CD4-positive, alpha-beta T cell treated with Interferon alpha-2 for 1 hour (primary cell): ENCODE measurements at regions not wholly inside any gene's neighbourhood (a gene's known extent, or its start where the extent isn't known, plus 50 kb on each side); places are given as distances from the start of the nearest gene placed in this dataset.
"Not testable (repeated sequence)": the region's sequence is repeated elsewhere in the genome, so short reads cannot be mapped to it uniquely, and the experiment has no call there.

Source experiments
- DNase-seq, 2 donors: peaks; one replicate each; pipeline ENCODE4 v3.0.0-alpha.2; 2020 to 2022

DNA sequence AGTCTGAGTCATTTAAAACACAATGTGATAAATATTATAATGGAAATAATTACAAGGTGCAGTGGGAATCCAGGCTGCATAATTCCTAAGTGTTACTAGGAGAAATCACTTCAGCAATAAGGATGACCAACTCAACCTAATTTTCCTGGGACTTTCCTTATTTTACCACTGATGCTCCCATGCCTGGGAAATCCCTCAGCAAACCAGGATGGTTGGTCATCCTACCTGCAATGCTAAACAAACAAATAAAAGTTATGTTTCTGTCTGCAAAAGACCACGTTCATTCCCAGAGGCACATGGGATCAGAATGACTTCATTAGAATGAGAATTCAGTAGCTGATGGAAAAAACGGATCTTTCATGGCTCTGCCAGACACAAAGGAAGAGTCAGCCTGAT lies 130.8 kb upstream of the RAP1B start:
- DNase-seq: no peak

DNA sequence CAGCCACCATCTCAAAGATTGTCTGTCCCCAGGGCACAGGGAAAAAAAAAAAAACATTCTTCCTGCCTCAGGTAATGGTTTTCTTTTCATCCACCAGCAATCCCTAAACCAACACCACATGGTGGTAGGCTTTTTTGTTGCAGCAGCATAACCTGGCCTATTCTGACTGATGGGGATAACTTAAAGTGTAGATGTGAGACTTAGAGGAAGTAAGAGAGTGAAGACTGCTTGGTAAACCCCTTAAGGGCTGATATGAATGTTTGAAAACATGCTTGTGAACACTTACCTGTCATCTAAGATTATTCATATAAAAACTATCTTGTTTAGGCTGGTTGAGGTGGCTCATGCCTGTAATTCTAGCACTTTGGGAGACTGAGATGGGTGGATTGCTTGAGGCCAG lies 130.2 kb upstream of the RAP1B start:
- no peak for DNase-seq

DNA sequence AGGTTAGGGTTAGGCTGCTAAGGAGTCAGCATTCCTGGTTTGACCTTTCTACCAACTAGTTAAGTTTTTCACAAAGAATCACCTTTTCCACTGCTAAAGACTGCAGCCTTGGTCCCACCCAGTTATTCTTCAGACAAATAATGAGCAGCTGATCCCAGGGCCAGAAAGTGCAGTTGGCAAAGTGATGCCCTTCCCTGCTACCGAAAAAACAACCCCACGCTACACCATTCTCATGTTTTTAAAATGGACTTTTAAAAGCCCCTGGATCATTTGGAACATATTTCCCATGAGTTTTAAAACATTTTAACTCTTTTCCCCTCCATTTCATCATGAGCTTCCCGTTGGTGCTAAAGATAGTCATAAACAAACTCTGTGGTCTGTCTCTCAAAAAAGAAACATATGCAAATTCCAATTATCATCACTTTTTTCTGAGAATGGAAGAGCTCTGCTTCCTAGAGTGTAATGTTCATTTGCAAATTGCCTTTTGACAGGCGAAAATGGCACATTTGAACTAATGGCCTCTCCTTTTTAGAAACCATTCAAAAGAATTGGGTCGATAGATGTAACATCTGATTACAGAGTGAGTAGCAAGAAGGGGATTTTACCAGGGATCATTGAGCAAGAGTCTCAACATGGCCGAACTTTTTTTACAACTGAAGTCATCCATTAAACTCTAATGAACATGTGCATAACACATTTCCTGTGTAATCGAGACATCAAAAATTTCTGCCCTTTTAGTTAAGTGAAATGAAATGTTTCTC lies 129.3 kb upstream of the RAP1B start:
- DNase-seq: peak in 1 of 2 donors; percentile 38

DNA sequence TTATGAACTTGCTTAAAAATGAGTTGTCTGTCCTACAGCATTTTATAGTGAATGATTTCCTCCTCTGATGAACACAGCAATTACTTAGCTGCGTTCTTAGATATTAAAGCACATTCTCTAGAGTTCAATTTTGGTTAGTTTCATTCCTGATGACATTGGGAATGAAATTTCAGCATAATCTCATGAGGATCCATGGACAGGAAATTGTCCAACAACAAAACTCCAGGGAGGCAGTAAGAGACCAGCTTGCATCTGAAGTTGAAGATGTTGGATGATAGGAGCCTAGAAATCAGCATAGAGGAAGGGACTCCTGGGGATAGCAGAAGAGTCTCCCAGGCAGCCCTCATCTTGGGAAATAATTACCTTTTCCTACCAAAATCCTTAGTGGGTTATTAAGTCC lies 128.7 kb upstream of the RAP1B start:
- DNase-seq: no peak

DNA sequence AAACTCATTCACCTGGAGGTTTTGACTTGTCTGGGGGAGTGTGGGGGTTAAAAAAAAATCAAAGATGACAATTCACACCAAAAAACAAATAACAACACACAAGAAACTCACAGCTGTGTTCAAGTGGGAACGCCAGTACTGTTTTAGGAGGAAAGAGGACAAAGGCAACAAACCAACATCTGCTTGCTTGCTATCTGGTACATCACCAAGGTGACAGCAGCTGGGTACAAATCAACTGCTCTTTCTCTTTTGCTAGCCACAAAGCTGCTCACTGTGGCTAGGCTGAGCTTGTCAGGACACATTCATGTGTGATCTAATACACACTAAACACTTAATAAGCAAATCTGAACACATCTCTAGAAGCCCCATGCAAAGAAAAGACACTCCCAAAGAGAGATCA lies 128.0 kb upstream of the RAP1B start:
- peak; percentile 30 to 63 for DNase-seq

DNA sequence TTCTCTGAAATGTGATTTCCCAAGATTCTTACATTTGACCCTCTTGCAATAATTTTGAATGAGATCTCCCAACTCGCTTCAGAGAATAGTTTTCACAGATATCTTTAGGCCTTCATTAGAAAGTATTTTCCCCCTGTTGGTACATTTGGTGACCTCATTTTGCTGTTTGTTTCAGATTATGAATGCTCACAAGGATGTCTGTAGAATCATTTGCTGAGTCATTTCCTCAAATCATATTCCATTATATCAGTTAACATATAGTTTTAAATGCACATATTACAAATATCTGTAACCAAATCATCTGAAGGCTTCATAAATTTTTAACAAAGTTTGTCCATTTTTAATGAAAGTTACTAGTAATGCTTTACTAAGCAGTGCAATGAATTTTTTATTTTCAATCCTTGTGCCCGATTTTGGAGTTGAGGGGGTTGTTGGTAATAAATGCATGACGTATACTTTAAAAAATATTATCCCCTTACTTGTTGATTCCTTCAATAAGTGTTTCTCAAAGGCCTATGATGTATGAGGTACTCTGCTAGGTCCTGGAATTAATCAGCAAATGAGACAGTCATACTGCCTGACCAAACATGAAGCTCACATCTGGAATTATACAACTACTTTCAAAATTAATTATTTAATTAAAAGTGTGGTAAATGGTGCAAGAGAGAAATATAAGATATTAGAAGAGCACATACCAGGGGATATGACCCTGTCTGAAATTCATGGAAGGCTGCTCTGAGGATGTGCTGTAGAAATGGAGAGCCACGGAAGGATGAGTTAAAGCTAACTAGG lies 126.9 kb upstream of the RAP1B start:
- DNase-seq: peak in 1 of 2 donors; percentile 16

DNA sequence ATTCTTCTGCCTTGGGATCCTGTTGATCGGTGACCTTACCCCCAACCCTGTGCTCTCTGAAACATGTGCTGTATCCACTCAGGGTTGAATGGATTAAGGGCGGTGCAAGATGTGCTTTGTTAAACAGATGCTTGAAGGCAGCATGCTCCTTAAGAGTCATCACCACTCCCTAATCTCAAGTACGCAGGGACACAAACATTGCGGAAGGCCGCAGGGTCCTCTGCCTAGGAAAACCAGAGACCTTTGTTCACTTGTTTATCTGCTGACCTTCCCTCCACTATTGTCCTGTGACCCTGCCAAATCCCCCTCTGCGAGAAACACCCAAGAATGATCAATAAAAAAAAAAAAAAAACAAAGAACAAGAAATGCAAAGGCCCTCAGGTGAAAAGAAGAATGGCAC lies 126.1 kb upstream of the RAP1B start:
- not testable (repeated sequence) for DNase-seq

DNA sequence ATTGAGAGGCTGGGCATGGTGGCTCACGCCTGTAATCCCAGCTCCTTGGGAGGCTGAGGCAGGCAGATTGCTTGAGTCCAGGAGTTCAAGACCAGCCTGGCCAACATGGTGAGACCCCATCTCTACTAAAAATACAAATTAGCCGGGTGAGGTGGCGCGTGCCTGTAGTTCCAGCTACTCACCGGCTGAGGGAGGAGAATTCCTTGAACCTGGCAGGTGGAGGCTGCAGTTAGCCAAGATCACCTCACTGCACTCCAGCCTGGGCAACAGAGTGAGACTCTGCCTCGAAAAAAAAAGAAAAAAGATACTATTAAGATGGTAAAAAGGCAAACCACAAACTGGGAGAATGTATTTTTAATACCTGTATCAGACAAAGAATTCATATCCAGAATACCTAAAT lies 124.2 kb upstream of the RAP1B start:
- DNase-seq: not testable (repeated sequence)

DNA sequence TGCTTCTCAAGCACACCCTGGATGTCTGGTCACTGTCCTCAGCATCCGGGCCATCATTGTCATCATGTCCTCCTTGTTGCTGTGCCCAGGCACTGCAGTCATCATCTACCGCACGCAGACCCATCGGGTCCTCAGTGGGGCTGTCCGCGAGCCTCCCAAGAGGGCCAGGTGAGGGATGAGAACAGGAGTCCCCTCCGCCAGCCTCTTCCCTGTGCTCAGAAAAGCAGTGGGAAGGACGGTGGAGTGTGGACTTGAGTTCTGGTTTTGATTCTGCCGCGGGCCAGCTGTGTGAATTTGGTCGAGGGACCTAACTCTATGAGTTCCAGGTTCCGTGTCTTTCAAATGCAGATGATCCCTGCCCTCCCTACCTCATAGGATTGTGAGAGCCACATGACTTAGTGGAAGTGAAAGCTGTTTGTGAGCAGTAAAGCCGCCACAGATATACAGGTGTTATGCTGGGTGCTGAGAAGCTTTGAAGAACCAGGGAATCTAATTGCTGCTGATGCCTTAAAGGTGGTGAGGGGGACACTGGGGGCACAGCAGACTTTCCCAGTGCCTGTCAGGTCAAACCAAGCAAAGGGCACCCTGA lies 122.9 kb upstream of the RAP1B start:
- DNase-seq: peak in 1 of 2 donors; percentile 7

DNA sequence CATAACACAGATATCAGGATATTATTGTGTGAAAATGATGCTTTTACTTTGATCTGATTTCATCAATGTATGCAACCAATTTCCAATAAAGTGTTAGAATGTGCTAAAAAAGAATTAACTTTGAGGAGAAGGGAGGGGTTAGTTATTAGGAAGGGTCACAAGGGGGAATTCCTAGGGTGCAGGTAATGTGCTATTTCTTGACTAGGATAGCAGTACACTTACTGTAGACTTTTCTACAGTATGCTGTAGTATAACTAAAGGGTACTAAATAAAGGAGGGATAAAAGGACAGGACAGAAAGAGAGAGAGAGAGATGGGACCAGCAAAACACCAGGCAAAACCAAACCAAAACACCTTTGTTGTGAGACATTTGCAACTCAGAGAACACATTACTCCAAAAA lies 121.4 kb upstream of the RAP1B start:
- no peak for DNase-seq

DNA sequence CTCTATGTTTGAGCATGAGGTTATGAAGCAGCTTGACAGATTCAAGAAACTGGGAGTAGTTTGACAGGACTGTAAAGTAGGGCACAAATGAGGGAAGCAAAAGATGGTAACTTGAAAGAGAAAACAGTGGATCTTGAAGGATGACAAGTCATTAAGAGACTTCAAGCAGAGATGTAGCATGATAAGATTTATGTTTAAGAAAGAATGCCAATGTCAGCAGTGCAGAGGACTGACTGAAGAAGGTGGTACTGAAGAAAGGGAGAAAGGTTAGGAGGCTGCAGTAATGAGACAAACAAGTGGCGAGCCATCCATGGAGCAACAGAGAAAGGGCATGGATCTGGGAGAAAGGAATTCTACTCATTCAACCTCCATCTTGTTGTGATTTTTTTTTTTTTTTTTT lies 120.2 kb upstream of the RAP1B start:
- DNase-seq: no peak

DNA sequence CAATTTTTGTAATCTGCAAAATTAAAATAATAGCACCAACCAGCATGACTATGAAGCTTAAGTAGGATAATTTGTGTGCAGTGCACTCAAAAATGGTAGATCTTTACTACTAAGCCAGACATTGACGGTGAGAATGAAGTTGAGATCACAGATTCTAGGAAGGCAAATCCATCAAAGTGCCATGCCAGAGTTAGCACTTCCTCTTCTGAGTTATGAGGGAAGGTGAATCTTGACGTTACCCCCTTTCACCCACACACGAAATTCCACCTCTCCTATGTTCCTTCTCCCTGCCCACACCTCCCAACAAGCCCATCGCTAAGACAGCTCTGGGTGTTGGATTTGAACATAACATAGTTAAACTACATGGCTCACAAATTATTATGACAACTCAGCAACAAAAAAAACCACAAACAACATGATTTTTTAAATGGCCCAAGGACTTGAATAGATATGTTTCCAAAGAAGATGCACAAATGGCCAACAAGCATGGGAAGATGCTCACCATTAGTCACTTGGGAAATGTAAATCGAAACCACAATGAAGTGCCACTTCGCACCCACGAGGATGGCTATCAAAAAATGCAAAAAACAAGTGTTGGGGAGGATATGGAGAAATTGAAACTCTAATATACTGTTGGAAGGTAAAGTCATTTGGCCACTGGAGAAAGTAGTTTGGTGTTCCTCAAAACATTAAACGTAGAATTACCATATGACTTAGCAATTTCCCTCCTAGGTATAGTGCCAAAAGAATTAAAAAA lies 119.3 kb upstream of the RAP1B start:
- no peak for DNase-seq

DNA sequence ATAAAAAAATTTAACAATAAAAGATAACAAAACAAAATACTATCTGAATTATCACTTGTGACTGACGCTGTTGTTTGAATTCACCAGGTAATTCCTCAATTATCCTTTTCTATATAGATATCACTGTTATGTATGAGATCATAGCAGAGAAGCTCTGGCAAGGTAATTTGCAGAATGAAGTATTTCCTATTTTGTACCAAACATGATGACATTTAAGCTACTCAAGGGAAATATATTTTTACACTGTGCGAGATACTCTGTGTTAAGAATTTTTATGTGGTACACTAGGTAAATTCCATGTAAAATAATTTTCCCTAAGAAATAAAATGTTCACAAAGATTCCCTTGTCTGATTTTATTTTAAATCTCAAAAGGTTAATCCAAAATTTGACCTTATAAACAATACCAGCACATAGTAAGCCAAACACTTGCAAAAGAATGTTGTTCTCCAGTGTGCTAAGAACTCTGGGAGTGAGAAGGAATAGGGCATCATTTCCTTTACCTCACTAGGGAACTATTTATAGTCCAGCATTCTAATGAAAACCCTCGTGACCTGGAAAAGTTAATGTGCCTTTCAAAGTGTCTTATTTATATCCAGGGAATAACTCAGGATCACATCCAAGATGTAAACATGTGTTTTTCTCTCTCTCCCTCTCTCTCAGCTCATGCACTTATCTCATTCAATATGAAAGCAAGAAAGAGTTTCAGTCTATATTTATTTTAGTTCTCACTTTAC lies 115.2 kb upstream of the RAP1B start:
- no peak for DNase-seq

DNA sequence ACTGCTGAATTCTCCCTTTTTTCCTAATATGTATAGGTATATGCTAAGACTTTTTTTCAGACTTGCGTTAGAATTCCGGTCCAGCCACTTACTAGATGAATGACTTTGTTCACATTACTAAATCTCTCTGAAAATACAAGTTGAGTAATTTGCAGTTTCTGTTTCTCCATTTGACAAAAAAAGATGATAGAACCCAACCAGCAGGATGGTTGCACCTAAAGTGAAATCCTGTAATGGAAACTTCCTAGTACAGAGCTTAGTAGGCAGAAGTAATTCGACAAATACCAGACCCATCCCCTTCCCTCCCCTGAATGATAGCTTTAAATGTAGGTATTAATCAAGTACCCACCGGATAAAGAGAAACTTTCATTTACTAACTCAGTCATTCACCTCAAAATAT lies 113.6 kb upstream of the RAP1B start:
- peak in 1 of 2 donors; percentile 5 for DNase-seq

DNA sequence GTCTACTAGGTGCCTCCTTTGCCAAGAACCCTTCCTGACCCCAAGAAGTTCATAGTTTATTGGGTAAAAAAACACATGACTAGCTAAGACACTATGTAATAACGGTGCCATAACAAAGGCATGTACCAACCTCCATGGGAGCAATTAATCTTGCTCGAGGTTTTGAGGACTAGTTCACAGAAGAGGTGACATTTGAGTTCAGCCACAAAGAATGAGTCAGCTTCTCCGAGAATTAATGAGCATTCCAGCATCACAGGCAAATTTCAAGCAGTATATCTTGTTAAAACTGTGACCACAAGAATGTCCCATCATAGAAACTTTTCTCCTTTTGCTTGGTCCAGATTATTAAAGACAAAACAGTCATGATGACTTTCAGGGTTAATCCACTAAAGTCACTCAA lies 113.0 kb upstream of the RAP1B start:
- DNase-seq: peak in 1 of 2 donors; percentile 31

DNA sequence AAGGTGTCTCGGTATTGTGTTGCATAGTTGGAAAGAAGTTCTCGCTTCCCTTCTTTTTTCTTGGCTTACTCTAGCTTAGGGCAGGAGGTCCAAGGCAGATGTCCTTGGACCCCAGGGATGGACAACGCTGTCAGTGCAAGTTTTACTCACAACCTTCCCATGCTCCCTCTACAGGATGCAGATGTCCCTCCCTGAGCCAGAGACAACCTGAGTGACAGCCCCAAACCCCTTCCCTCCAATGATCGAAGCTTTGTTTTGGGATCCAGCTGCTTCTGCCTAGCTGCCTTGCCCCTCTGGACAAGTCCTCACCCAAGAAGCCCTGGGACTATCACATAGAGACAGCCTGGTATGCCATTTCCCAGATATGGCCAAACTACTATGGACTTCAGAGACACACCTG lies 112.0 kb upstream of the RAP1B start:
- no peak for DNase-seq

DNA sequence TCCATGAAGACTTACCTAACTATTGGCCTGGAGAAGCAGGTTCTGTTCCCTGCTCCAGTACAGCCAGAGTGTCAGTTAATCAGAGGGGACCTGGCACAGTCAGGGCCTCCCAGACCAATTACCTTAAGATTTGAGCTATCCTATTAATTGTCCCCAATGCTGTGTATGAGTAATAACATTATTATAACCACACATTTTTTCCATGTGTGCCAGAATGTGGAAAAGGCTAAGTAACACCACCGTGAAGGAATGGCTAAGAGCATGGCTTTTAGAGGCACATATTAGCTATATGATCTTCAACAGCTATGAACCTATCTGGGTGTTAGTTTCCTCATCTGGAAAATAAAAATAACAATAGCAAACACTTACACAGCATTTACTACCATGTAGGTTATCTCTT lies 111.1 kb upstream of the RAP1B start:
- DNase-seq: no peak

DNA sequence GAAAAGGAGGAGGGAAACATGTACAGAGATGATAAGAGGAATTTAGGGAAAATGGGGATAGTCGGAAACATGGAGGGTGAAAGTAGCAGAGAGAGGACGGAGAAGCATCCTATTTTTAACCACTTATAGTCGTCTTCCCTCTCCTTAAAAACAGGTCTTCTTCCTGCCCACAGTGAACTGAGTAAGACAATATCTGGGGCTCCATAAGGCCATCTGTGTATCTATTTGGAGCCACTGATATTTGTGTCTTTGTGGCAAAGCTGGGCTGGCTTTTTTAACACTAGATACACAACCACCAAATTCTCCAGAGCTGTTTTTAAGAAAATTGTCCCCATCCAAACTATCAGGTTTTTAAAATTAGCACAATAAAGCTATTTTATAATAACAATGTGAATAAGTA lies 109.5 kb upstream of the RAP1B start:
- no peak for DNase-seq

DNA sequence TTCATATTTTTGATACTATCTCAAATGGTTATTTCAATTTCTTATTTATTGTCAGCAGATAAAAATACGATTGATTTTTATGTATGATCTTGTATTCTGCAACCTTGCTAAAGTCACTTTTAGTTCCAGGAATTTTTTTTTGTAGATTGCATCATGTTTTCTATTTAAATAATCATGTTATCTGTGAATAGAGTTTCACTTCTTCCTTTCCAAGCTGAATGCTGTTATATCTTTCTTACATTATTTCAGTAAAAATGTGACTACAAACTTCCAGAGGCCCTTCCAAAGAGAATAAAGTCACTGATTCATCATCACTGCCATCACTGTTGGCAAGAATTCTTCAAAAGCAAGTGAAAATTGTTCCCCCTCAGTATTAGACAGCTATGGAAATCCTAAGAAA lies 104.7 kb upstream of the RAP1B start:
- no peak for DNase-seq

DNA sequence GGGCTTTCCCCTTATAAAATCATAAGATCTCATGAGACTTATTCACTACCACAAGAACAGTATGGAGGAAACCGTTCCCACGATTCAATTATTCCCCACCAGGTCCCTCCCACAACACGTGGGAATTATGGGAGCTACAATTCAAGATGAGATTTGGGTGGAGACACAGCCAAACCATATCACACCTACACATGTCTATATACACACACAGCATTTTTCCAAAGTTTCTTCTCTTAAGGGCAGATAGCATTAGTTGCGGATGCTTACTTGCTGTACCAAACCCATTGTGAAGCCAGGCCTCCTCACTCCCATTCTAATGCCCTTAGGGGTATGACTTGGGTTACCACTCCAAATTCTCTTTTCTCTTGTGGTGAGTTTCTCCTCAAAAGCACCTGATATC lies 104.1 kb upstream of the RAP1B start:
- DNase-seq: no peak

DNA sequence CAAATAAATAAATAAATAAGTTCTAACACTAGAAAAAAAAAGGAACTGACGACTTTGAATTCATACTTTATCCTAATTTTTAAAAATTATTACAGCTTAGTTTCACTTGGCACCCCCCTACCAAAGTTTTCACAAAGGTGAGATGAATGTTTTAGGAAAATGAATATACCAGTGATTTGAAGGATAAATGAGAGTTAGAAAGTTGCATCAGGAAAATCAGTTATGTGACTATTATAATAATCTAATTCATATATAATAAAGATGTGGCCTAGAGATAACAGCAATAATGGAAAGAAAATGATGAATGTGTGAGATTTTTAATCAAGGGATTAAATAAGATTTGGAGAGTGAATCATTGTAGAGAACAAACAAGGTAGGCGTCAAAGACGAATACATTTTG lies 103.0 kb upstream of the RAP1B start:
- DNase-seq: no peak

DNA sequence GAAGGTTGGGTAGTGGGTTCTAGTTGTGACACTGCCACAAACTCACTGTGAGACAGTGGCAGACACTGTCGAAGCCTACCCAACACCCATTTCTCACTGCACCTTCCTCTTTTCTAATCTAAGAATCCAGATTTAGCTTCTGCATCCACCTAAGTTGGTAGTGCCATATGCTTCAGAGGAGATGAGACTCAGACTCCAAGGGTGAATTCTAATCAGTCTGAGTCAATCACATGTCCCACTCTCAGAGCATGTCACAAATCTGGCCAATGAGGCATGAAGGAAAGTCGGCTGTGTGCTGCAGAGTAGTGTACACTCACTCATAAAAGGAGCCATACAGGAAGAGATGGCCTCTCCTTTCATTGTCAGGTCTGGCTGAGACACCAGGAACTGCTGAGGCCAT lies 102.1 kb upstream of the RAP1B start:
- DNase-seq: no peak

DNA sequence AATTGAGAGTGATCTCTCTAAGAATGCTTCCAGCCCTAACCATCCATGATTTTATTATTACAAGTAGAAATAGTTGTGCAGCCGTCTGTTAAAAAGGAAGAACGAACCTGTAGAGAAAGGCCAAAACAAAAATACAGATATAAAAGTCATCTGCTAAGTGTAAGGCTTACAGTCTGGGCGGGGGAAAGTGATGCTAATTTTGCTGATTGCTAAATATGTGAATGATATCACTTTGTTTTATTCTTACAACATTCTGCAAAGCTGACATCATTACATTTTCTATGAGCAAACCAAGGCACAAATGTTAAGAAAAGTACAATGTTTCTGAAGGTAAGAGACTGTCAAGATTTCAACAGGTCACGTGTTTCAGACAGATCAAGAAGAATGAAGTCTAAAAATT lies 101.5 kb upstream of the RAP1B start:
- no peak for DNase-seq
